ENCODE measurements at regions not wholly inside any gene's neighbourhood (a gene's known extent, or its start where the extent isn't known, plus 50 kb on each side); places are given as distances from the start of the nearest gene placed in this dataset.

DNA sequence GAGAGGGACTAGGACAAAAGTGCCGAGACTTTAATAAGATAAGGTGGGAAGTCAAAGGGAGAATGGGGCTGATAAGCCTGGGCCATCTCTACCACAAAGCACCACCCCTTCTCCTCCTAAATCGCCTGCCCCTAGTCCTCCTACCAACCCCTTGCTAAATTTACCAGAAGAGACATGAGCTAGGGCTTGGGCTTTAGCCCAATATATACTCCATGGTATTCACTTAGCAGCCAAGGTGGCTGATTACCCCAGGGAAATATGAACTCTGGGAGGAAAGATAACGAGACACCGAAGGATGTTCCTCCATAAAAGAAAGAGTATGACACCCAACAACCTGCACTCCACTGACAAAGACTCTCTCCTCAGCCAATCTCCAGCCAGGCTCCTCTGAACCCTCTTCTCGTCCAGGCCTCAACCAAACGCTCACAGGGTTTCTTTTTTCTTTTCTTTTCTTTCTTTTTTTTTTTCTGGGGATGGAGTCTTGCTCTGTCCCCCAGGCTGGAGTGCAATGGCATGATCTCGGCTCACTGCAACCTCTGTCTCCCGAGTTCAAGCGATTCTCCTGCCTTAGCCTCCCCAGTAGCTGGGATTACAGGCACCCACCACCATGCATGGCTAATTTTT, 610.2 kb downstream of the UQCRFS1 start:
- H2BK120ac ChIP-seq (ENCODE audit: low read depth, low read length, poor library complexity, severe bottlenecking), result no peak overlapping the region
- no peak overlapping the region for H3K14ac ChIP-seq (ENCODE audit: insufficient read depth, low read length)
- H3K27me3 ChIP-seq (ENCODE audit: insufficient read depth, low read length), result no peaks in the 10 kb centered on the region
- H3K79me2 ChIP-seq (ENCODE audit: insufficient read depth, low read length), result no peaks in the 10 kb centered on the region
- H3K9ac ChIP-seq (ENCODE audit: extremely low read depth, insufficient read length, low read length), result no peak overlapping the region
- H3K27me3 Mint-ChIP-seq (ENCODE audit: low read depth), result no peaks in the 10 kb centered on the region; the same call in 1 of the 2 replicates
- no peaks in the 10 kb centered on the region for H3K79me1 ChIP-seq (ENCODE audit: insufficient read depth, low read depth, low read length, poor library complexity, severe bottlenecking)
- no peak overlapping the region for H3K27ac ChIP-seq (ENCODE audit: insufficient read length, low read depth, low read length)
- H4K8ac ChIP-seq (replicated peaks; ENCODE audit: insufficient read length, low read depth, low read length), result no peak overlapping the region
- no peak overlapping the region for H2AK5ac ChIP-seq (ENCODE audit: insufficient read length, low read length)
- H3K4me1 Mint-ChIP-seq, result peaks cover 11 to 13% of the 10 kb centered on the region in 2 experiments
- H3K56ac ChIP-seq (ENCODE audit: insufficient read length, low read depth, low read length), result no peak overlapping the region
- DNase-seq, result no peak
- H3K9me3 ChIP-seq (ENCODE audit: control insufficient read depth, low read depth, low read length), result peaks cover 11% of the 10 kb centered on the region
- no peak overlapping the region for H3T11ph ChIP-seq (ENCODE audit: low read length)
- H3K23ac ChIP-seq (ENCODE audit: insufficient read length, low read depth, low read length), result no peak overlapping the region
- H4K20me1 ChIP-seq (ENCODE audit: control insufficient read depth, insufficient read depth, insufficient read length), result no peaks in the 10 kb centered on the region
- H2AFZ ChIP-seq (ENCODE audit: low read length), result no peak overlapping the region
- H3K18ac ChIP-seq (ENCODE audit: insufficient read length, low read depth, low read length), result no peak overlapping the region
- no peak overlapping the region for H2BK5ac ChIP-seq (ENCODE audit: insufficient read length, low read length)
- H3K23me2 ChIP-seq (ENCODE audit: insufficient read length, low read depth, low read length, poor library complexity, severe bottlenecking), result no peaks in the 10 kb centered on the region
- H2BK12ac ChIP-seq (ENCODE audit: insufficient read length, low read depth, low read length), result no peak overlapping the region
- no CpG with 5 or more reads among the region's 9 CpGs for WGBS (ENCODE audit: extremely low coverage, insufficient read length, low lambda C conversion rate)
- H3K4me3 Mint-ChIP-seq, result no peak overlapping the region
- no peaks in the 10 kb centered on the region for H3K4me1 ChIP-seq (ENCODE audit: insufficient read depth, low read length)
- H4K91ac ChIP-seq (ENCODE audit: insufficient read length, low read depth, low read length), result no peak overlapping the region
- TF ChIP-seq, protein P1, sequence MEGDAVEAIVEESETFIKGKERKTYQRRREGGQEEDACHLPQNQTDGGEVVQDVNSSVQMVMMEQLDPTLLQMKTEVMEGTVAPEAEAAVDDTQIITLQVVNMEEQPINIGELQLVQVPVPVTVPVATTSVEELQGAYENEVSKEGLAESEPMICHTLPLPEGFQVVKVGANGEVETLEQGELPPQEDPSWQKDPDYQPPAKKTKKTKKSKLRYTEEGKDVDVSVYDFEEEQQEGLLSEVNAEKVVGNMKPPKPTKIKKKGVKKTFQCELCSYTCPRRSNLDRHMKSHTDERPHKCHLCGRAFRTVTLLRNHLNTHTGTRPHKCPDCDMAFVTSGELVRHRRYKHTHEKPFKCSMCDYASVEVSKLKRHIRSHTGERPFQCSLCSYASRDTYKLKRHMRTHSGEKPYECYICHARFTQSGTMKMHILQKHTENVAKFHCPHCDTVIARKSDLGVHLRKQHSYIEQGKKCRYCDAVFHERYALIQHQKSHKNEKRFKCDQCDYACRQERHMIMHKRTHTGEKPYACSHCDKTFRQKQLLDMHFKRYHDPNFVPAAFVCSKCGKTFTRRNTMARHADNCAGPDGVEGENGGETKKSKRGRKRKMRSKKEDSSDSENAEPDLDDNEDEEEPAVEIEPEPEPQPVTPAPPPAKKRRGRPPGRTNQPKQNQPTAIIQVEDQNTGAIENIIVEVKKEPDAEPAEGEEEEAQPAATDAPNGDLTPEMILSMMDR (conservative IDR thresholded peaks at IDR 0.05), result no peak
- H3K9me3 Mint-ChIP-seq, result peaks cover 20 to 28% of the 10 kb centered on the region in 2 experiments
- no peak overlapping the region for H2BK15ac ChIP-seq (ENCODE audit: low read depth, low read length)
- H2BK20ac ChIP-seq (ENCODE audit: low read depth, low read length, poor library complexity, severe bottlenecking), result no peak overlapping the region
- H3K36me3 Mint-ChIP-seq (ENCODE audit: insufficient read depth in 1 of 3, low read depth in 3 of 3), result peaks cover 13 to 21% (median 14%) of the 10 kb centered on the region in 3 experiments
- no peak overlapping the region for H3K27ac Mint-ChIP-seq
- H3K4ac ChIP-seq (ENCODE audit: low read depth, low read length), result no peak overlapping the region
- H4K5ac ChIP-seq (ENCODE audit: insufficient read length, low read depth, low read length), result no peak overlapping the region
- no peak overlapping the region for H3K4me2 ChIP-seq (ENCODE audit: insufficient read depth, insufficient read length, low read length)
